Activated B cell treated with CpG ODN at 0.5 μM for 24 hours (primary cell): ENCODE measurements at regions not wholly inside any gene's neighbourhood (a gene's known extent, or its start where the extent isn't known, plus 50 kb on each side); places are given as distances from the start of the nearest gene placed in this dataset.

Experiments used
- ATAC-seq: fragments of 200-7000 bp; cut with Tn5 transposase; one replicate; pipeline ENCODE4 v1.10.0; 2021; ENCODE audit warnings: low read depth, mild to moderate bottlenecking, moderate library complexity
- CTCF ChIA-PET: fragments of 350-600 bp; sonication (Branson Sonifier 250); formaldehyde crosslinking; loops from one replicate; lab custom pipeline; 2021; ENCODE audit warnings: antibody characterized with exemption; lab: Charles Lee
- POLR2A ChIA-PET: fragments of 350-600 bp; sonication (Branson Sonifier 250); formaldehyde crosslinking; loops from one replicate; lab custom pipeline; 2021; ENCODE audit warnings: antibody characterized with exemption; lab: Charles Lee
- DNase-seq: peaks from one replicate; pipeline ENCODE4 v3.0.0; 2022
- H3K27ac Mint-ChIP-seq: one replicate; pipeline ENCODE4 v1.8.0; 2020; ENCODE audit warnings: mixed read lengths
- H3K27me3 Mint-ChIP-seq: one replicate; pipeline ENCODE4 v1.8.0; 2021; ENCODE audit warnings: mixed read lengths
- H3K36me3 Mint-ChIP-seq: one replicate; pipeline ENCODE4 v1.8.0; 2021; ENCODE audit warnings: low read depth, mixed read lengths
- H3K4me1 Mint-ChIP-seq: one replicate; pipeline ENCODE4 v1.8.0; 2021; ENCODE audit warnings: mixed read lengths
- H3K4me3 Mint-ChIP-seq: one replicate; pipeline ENCODE4 v1.8.0; 2020; ENCODE audit warnings: mild to moderate bottlenecking, mixed read lengths
- H3K9me3 Mint-ChIP-seq: one replicate; pipeline ENCODE4 v1.8.0; 2020; ENCODE audit warnings: mixed read lengths
- CTCF ChIP-seq: fragments of 200-600 bp; IDR thresholded peaks from one replicate; pipeline ENCODE4 v1.8.0; 2022; ENCODE audit warnings: antibody characterized with exemption, mild to moderate bottlenecking
- intact Hi-C: fragments of 100-400 bp; cut with micrococcal nuclease; formaldehyde crosslinking; loops from one replicate; pipeline ENCODE4 v1.15.1; 2024

DNA sequence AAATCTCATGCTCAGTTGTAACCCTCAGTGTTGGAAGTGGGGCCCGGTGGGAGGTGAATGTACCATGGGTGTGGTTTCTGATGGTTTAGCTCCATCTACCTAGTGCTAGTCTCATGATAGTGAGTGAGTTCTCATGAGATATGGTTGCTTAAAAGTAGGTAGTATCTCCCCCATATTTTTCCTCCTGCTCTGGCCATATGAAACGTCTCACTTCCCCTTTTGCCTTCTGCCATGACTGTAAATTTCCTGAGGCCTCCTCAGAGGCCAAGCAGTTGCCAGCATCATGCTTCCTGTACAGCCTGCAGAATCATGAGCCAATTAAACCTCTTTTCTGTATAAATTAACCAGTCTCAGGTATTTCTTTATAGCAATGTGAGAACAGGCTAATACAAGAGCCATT, 62.8 kb upstream of the RNF152 start:
- H3K9me3 Mint-ChIP-seq, result no peaks in the 10 kb centered on the region
- H3K4me1 Mint-ChIP-seq, result peaks cover 19% of the 10 kb centered on the region
- CTCF ChIA-PET, result no interaction called here
- intact Hi-C loops, result no loop called here
- no peak for ATAC-seq
- no peak overlapping the region for H3K4me3 Mint-ChIP-seq
- H3K36me3 Mint-ChIP-seq, result no peaks in the 10 kb centered on the region
- no peak for TF ChIP-seq CTCF
- no peak overlapping the region for H3K27ac Mint-ChIP-seq
- H3K27me3 Mint-ChIP-seq, result peaks cover 31% of the 10 kb centered on the region
- POLR2A ChIA-PET, result no interaction called here
- DNase-seq, result no peak

DNA sequence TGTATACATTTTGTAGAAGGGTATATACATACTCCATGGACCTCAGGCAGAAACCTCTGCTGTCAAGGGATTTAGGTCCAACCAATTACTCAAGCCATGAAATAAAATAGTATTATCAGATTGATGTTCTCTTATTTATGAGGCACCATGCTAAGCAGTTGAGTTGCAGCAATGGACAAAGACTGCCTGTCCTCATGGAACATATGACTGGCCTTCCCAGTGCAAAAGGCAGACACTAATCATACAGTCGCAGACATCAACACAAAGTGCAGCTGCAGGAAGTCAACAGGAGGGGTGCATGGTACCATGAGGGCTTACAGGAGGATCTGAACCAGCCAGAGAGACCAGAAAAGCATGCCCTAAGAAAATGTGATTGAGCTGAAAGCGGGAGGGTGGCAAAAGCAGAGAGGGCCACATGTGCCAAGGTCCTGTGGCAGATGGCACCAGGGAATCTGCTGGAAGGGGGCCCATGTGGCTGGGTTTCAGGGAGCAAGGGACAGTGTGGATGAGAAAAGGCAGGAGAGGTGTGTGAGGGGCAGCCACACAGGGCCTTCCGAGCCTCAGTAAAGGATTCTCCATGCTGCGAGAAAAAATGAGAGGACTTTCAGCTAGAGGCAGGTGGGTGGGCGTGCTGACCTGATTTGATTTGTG, 61.4 kb upstream of the RNF152 start:
- H3K27me3 Mint-ChIP-seq, result peaks cover 38% of the 10 kb centered on the region
- no peak overlapping the region for H3K4me3 Mint-ChIP-seq
- H3K36me3 Mint-ChIP-seq, result no peaks in the 10 kb centered on the region
- H3K9me3 Mint-ChIP-seq, result no peaks in the 10 kb centered on the region
- ChIA-PET CTCF (no interaction called here), POLR2A (no interaction called here)
- intact Hi-C loops, result no loop called here
- H3K27ac Mint-ChIP-seq, result no peak overlapping the region
- DNase-seq (no peak), ATAC-seq (no peak)
- H3K4me1 Mint-ChIP-seq, result peaks cover 14% of the 10 kb centered on the region
- TF ChIP-seq CTCF, result no peak

GRCh38 chr18:61953641-61954040, 60.8 kb upstream of the RNF152 start:
- intact Hi-C loops, result loop anchor here (2.0 kb wide), 1 partner anchor 59 kb away; no protein-coding TSS in a partner anchor
- DNase-seq, result no peak
- no peak for ATAC-seq
- no peaks in the 10 kb centered on the region for H3K9me3 Mint-ChIP-seq
- no peak for TF ChIP-seq CTCF
- H3K27me3 Mint-ChIP-seq, result peaks cover 40% of the 10 kb centered on the region
- ChIA-PET CTCF (no interaction called here), POLR2A (no interaction called here)
- no peaks in the 10 kb centered on the region for H3K36me3 Mint-ChIP-seq
- peaks cover 14% of the 10 kb centered on the region for H3K4me1 Mint-ChIP-seq
- H3K27ac Mint-ChIP-seq, result no peak overlapping the region
- H3K4me3 Mint-ChIP-seq, result no peak overlapping the region

DNA sequence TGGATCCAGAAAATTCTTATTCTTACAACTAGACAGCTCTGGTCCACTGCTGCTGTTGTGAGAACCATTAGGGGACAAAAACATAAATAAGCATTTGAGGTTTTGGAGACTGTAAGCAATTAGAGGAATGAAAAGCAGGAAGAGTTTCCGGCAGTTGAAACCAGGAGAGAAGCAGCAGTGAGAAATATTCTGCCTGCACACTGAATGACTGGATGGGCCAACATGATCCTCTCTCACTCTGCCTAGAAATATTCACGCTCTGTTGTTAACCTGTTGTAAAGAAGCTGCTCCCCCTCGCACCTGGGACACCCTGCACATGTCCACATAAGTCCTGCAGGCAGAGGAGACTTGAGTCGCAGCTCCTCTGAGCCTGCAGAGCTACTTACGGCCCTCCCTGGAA, 60.4 kb upstream of the RNF152 start:
- Mint-ChIP-seq H3K9me3 (no peaks in the 10 kb centered on the region), H3K36me3 (no peaks in the 10 kb centered on the region), H3K4me1 (peaks cover 14% of the 10 kb centered on the region), H3K27ac (no peak overlapping the region), H3K4me3 (no peak overlapping the region), H3K27me3 (peaks cover 38% of the 10 kb centered on the region)
- ATAC-seq (no peak), DNase-seq (no peak)
- ChIA-PET POLR2A (no interaction called here), CTCF (no interaction called here)
- TF ChIP-seq CTCF, result no peak
- intact Hi-C loops, result loop anchor here (2.0 kb wide), 1 partner anchor 58 kb away; no protein-coding TSS in a partner anchor

DNA sequence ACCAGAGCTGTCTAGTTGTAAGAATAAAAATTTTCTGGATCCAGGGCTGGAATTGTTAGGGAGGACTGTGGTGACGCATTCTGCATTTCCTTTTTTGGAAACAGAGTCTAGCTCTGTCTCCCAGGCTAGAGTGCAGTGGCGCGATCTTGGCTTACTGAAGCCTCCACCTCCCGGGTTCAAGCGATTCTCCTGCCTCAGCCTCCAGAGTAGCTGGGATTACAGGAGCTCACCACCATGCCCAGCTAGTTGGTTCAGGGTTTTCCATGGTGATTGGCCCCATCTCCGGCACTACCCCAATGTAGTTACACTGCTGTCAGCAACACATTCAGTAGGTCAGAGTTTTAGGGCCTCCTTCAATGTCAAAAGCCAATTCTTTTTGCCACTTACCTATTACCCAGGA, 58.6 kb upstream of the RNF152 start:
- Mint-ChIP-seq H3K4me3 (no peak overlapping the region), H3K27me3 (peaks cover 44% of the 10 kb centered on the region), H3K4me1 (peaks cover 14% of the 10 kb centered on the region), H3K27ac (no peak overlapping the region), H3K36me3 (no peaks in the 10 kb centered on the region), H3K9me3 (no peaks in the 10 kb centered on the region)
- intact Hi-C loops, result no loop called here
- ATAC-seq (no peak), DNase-seq (no peak)
- CTCF ChIA-PET, result no interaction called here
- POLR2A ChIA-PET, result interaction anchor here (0.7 kb wide), 1 partner anchor 236 kb away, joined by 3 read pairs; no protein-coding TSS in a partner anchor
- TF ChIP-seq CTCF, result no peak
